ENCODE measurements at regions not wholly inside any gene's neighbourhood (a gene's known extent, or its start where the extent isn't known, plus 50 kb on each side); places are given as distances from the start of the nearest gene placed in this dataset.
"Not testable (repeated sequence)": the region's sequence is repeated elsewhere in the genome, so short reads cannot be mapped to it uniquely, and the experiment has no call there.

- DNase-seq (ENCODE audit: low read depth in 3 of 3), result no peak
Observed at GRCh38 chr2:11877764-11878163, 131.3 kb downstream of the LPIN1 start.

DNA sequence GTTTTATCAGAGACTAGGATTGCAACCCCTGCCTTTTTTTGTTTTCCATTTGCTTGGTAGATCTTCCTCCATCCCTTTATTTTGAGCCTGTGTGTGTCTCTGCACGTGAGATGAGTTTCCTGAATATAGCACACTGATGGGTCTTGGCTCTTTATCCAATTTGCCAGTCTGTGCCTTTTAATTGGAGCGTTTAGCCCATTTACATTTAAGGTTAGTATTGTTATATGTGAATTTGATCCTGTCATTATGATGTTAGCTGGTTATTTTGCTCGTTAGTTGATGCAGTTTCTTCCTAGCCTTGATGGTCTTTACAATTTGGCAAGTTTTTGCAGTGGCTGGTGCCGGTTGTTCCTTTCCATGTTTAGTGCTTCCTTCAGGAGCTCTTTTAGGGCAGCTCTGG lies 138.8 kb downstream of the LPIN1 start:
- not testable (repeated sequence) for DNase-seq (ENCODE audit: low read depth in 3 of 3)

DNA sequence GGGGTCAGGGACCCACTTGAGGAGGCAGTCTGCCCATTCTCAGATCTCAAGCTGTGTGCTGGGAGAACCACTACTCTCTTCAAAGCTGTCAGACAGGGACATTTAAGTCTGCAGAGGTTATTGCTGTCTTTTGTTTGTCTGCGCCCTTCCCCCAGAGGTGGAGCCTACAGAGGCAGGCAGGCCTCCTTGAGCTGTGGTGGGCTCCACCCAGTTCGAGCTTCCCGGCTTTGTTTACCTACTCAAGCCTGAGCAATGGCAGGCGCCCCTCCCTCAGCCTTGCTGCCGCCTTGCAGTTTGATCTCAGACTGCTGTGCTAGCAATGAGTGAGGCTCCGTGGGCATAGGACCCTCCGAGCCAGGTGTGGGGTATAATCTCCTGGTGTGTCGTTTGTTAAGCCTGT lies 140.5 kb downstream of the LPIN1 start:
- not testable (repeated sequence) for DNase-seq (ENCODE audit: low read depth in 3 of 3)

- DNase-seq (ENCODE audit: low read depth in 3 of 3), result no peak
Observed at GRCh38 chr2:11889101-11889850, 142.8 kb downstream of the LPIN1 start.

- DNase-seq (ENCODE audit: low read depth in 3 of 3), result no peak
Observed at GRCh38 chr2:11889854-11890253, 143.4 kb downstream of the LPIN1 start.

DNA sequence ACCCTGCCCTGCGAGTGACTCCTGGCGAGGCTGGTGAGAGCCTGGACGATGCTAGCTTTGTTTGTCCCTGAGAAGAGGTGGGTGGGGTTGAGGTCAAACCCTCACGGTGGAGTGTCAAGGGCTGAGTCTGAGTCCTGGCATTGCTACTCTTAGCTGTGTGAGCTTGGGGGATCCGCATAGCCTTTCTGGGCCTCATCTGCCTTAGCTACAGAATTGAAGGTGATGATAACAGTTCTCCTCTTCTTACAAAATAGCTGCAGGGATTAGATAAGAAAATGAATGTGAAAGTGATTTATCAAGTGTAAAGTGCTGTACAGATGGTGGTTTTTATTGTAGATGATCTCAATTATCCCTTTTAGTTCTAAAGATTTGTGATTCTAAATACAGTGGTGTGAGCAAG lies 144.6 kb downstream of the LPIN1 start:
- no peak for DNase-seq (ENCODE audit: low read depth in 3 of 3)

- no peak for DNase-seq (ENCODE audit: low read depth in 3 of 3)
Observed at GRCh38 chr2:11891671-11892440, 145.4 kb downstream of the LPIN1 start.

DNA sequence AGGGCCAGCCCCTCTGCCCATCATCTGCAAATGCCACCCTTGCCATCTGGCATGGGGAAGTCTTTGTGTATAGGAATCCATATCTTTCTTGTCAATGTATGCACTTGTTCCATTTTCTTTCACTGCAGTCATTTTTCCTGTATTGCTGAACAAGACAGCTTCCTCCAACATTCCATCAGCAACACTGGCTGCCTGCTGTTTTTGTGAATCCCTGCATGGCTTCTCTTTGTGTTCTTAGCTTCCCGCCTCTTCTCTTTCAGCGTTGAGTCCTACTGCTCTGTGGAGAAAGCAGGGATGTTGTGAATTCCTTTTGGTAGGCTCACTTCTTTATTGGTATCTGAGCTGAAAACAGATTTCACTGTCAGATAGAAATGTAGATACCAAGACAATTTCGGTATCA lies 150.0 kb downstream of the LPIN1 start:
- no peak for DNase-seq (ENCODE audit: low read depth in 3 of 3)

- DNase-seq (ENCODE audit: low read depth in 3 of 3), result no peak
Observed at GRCh38 chr2:11898576-11898975, 152.1 kb downstream of the LPIN1 start.

DNA sequence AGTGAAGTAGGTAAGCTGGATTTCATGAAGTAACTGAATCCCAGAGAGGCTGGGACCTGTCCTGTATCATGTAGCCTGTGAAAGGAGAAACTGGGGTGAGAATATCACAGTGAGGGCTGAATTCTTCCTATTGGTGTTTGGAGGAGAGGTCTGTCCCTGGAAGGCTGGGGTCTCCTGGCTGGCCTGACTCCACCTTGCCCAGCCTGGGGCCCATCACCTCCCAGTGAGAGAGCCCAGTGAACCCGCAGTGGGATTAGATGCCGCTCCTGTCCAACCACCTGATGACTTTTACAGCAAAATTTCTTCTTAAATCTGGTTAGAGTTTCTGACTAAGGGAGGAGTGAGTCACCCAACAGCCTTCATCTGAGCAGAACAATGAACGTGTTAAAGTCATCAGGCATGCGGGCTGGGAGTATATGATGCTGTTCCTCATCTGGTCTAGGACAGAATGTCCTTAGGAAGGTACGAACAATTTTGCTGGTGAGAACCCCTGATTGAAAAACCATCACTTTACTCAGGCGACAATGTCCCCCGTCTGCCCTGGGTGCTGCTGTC lies 152.9 kb downstream of the LPIN1 start:
- no peak for DNase-seq (ENCODE audit: low read depth in 3 of 3)

- not testable (repeated sequence) for DNase-seq (ENCODE audit: low read depth in 3 of 3)
Observed at GRCh38 chr2:11900891-11901290, 154.5 kb downstream of the LPIN1 start.

GRCh38 chr2:11901351-11902069 lies 155.1 kb downstream of the LPIN1 start:
- DNase-seq (ENCODE audit: low read depth in 3 of 3), result no peak

DNA sequence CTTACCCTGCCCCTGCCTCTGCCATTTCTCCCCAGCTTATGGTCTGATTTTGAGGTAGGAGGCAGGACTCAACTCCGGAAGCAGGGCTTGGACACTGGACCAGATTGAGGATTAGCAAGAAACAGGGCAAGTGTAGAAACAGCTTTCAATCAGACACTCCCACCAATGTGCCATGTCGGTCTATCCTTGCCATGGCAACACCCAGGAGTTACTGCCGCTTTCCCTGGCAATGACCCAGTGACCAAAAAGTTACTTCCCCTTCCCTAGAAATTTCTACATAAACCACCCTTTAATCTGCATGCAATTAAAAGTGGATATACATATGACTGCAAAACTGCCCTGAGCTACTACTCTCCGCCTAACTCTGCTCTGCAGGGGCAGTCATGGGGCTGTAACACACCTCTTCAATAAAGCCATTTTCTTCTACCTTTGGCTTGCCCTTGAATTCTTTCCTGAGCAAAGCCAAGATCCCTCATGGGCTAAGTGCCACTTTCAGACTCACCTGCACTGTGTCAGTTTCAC lies 156.7 kb downstream of the LPIN1 start:
- DNase-seq (ENCODE audit: low read depth in 3 of 3), result no peak

DNA sequence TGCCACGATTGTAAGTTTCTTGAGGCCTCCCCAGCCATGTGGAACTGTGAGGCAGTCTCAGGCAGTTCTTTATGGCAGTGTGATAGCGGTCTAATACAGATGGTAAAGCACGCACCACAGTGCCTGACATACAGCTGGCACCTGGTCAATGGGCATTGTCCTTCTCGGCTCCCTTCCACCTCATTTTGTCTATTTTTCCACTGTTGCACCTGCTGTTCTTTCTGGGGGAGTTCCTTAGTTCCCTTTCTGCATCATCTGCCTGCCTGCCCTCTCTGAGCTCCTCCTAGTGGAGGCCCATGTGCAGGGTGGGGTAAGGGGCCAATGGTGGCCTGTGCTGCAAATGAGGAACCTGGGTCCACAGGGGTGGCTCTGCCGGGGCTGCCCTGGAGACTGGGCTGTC lies 157.6 kb downstream of the LPIN1 start:
- DNase-seq (ENCODE audit: low read depth in 3 of 3), result no peak

DNA sequence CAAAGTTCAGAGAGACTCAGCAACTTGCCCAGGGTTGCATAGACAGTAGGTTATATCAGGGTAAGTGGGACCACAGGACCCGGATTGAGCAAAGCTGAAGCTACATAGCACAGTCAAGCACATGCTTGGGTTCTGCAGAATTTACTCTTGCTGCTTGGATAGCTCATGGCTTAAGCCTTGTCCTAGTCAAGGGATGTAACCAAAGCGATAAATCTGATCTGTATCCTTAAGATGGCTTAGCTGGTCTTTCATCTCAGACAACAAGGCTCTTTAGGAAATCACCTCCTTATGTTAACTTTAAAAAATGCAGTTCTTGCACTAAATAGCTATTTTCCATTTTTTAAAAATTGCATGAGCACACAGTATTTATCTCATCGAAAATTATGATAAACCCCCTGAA lies 158.5 kb downstream of the LPIN1 start:
- no peak for DNase-seq (ENCODE audit: low read depth in 3 of 3)

- no peak for DNase-seq (ENCODE audit: low read depth in 3 of 3)
Observed at GRCh38 chr2:11907190-11907589, 160.8 kb downstream of the LPIN1 start.

DNA sequence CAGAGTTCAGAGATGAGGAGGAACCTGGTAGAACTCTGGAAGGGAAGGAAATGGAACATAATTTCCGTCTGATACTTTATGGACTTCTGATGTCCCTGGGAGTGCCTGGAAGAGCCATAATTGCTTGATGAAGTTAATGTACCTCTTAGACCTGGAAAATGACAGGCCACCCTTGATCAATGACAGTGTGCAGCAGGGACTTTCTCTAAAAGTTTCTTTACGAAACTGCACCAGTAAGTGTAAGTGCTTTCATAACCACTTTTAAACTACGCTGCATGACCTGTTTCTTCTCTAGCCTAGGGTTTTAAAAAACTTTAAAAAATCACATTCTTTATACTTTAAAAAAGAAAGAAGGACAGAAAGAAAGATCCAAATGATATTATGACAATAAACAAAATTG lies 164.5 kb downstream of the LPIN1 start:
- DNase-seq (ENCODE audit: low read depth in 3 of 3), result no peak

DNA sequence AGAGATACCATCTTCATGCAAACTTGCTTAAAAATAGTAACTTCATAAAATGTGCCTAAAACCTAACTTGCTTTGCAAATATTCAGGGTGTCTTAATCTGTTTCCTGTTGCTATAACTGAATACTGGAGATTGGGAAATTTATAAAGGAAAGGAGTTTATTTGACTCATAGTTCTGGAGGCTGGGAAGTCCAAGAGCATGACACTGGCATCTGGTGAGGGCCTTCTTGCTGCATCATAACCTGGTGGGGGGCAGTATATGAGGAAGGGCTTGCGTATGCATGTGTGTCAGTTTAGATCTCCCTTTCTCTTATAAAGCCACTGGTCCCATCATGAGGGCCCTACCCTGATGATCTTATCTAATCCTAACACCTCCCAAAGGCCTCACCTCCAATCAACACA lies 166.5 kb downstream of the LPIN1 start:
- DNase-seq (ENCODE audit: low read depth in 3 of 3), result no peak

GRCh38 chr2:11914455-11914854 lies 168.0 kb downstream of the LPIN1 start:
- no peak for DNase-seq (ENCODE audit: low read depth in 3 of 3)

- no peak for DNase-seq (ENCODE audit: low read depth in 3 of 3)
Observed at GRCh38 chr2:11915650-11916049, 169.2 kb downstream of the LPIN1 start.

GRCh38 chr2:11919953-11920352 lies 173.5 kb downstream of the LPIN1 start:
- no peak for DNase-seq (ENCODE audit: low read depth in 3 of 3)

GRCh38 chr2:11920993-11921583 lies 174.7 kb downstream of the LPIN1 start:
- DNase-seq (ENCODE audit: low read depth in 3 of 3), result no peak
